Stomach (tissue), 8 donors: ENCODE measurements at regions not wholly inside any gene's neighbourhood (a gene's known extent, or its start where the extent isn't known, plus 50 kb on each side); places are given as distances from the start of the nearest gene placed in this dataset.

Experiments
- DNase-seq, 2 donors: peaks; one replicate each; pipeline versions ENCODE4 v3.0.0 to v3.0.0-alpha.2; 2013 to 2019
- H3K27ac ChIP-seq, 5 donors: fragments of 200-600 bp in 4 of 5; sonication (generic) in 4 of 5; one replicate each; pipeline ENCODE4 v1.5.1; 2013 to 2019; ENCODE audit warnings: mild to moderate bottlenecking in 1 of 5, moderate library complexity in 1 of 5
- H3K27me3 ChIP-seq, 3 donors: fragments of 200-600 bp; sonication (generic); one replicate each; pipeline ENCODE4 v1.5.1; 2017 to 2019; ENCODE audit warnings: mixed run types in 1 of 3
- H3K36me3 ChIP-seq, 4 donors: fragments of 200-600 bp; sonication (generic); 1 replicate in 3 of 4; 2 replicates in 1 of 4; pipeline ENCODE4 v1.5.1; 2016 to 2019
- H3K4me1 ChIP-seq, 4 donors: fragments of 200-600 bp; sonication (generic); one replicate each; pipeline ENCODE4 v1.5.1; 2016 to 2019
- H3K4me3 ChIP-seq, 4 donors: fragments of 200-600 bp; sonication (generic) in 3 of 4; one replicate each; pipeline ENCODE4 v1.5.1; 2016 to 2019; ENCODE audit warnings: mild to moderate bottlenecking in 1 of 4
- H3K9me3 ChIP-seq, 4 donors: fragments of 200-600 bp; sonication (generic); one replicate each; pipeline ENCODE4 v1.5.1; 2016 to 2019
- EP300 ChIP-seq: sonication (generic); formaldehyde crosslinking; IDR thresholded peaks from one replicate; pipeline ENCODE4 v1.6.1; 2017; ENCODE audit warnings: antibody characterized with exemption
- POLR2A ChIP-seq, 4 donors: fragments of 450-650 bp; IDR thresholded peaks; one replicate each; pipeline ENCODE4 v1.6.1; 2016; ENCODE audit warnings: antibody characterized with exemption in 4 of 4, control low read depth in 2 of 4, mild to moderate bottlenecking in 1 of 4, moderate library complexity in 1 of 4
- POLR2AphosphoS5 ChIP-seq, 3 donors: sonication (generic); formaldehyde crosslinking; IDR thresholded peaks; one replicate each; pipeline ENCODE4 v1.6.1; 2016; ENCODE audit warnings: antibody characterized with exemption in 3 of 3
- WGBS, 5 donors: extraction: QIAGEN DNeasy Blood & Tissue Kit in 3 of 5; methylation state at CpG; one replicate each; pipeline versions ENCODE4 v1.1.5 to v1.1.7; 2013 to 2018; 5-methylcytosine and 5-hydroxymethylcytosine counted together
- intact Hi-C: fragments of 100-400 bp; cut with DNase I; formaldehyde crosslinking; loops from one replicate; pipeline ENCODE4 v1.15.1; 2023; ENCODE audit warnings: low total_unique reads
- TF ChIP-seq, protein P1 (sequence below), 7 experiments: fragments of 450-650 bp in 4 of 7; fragments of 200-600 bp in 3 of 7; sonication (generic) in 3 of 7; IDR thresholded peaks; one replicate each; pipeline ENCODE4 v1.5.1; 2016 to 2019; ENCODE audit warnings: antibody characterized with exemption in 7 of 7, control low read depth in 2 of 7, mild to moderate bottlenecking in 1 of 7
- donor health status: healthy with polysubstance abuse.
- donor health status: Bipolar disorder and iron deficiency.
- donor health status: healthy.

DNA sequence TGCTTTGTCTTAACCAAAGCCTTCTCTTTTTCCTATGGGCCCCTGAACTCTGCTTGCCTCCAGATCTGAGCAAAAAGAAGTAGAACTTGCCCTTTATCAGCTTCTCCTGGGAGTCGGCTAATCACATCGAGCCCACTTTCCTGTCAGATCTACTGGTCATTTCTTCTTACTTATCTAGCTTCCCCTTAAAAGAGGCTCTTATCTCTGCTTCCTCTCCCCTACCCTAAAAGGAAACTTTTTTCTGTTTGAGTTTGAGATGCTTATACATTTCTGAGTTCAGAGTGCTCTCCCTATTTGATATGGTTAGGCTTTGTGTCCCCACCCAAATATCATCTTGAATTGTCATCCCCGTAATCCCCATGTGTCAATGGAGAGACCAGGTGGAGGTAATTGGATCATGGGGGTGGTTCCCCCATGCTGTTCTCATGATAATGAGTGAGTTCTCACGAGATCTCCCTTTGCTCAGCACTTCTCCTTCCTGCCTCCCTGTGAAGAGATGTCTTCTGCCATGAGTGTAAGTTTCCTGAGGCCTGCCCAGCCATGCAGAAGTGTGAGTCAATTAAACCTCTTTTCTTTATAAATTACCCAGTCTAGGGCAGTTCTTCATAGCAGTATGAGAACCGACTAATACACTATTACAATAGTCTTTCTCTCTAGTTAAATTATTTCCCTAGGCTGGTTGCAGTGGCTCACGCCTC lies 114.7 kb upstream of the AMN1 start:
- no peak overlapping the region for H3K27ac ChIP-seq
- intact Hi-C loops, result no loop called here
- no peaks in the 10 kb centered on the region for H3K36me3 ChIP-seq
- H3K9me3 ChIP-seq, result peaks cover 4 to 13% (median 11%) of the 10 kb centered on the region in 4 donors
- H3K4me3 ChIP-seq, result no peak overlapping the region
- TF ChIP-seq POLR2A (IDR thresholded peaks at IDR 0.05) (no peak), POLR2AphosphoS5 (IDR thresholded peaks at IDR 0.05) (no peak), EP300 (no peak)
- TF ChIP-seq, protein P1, sequence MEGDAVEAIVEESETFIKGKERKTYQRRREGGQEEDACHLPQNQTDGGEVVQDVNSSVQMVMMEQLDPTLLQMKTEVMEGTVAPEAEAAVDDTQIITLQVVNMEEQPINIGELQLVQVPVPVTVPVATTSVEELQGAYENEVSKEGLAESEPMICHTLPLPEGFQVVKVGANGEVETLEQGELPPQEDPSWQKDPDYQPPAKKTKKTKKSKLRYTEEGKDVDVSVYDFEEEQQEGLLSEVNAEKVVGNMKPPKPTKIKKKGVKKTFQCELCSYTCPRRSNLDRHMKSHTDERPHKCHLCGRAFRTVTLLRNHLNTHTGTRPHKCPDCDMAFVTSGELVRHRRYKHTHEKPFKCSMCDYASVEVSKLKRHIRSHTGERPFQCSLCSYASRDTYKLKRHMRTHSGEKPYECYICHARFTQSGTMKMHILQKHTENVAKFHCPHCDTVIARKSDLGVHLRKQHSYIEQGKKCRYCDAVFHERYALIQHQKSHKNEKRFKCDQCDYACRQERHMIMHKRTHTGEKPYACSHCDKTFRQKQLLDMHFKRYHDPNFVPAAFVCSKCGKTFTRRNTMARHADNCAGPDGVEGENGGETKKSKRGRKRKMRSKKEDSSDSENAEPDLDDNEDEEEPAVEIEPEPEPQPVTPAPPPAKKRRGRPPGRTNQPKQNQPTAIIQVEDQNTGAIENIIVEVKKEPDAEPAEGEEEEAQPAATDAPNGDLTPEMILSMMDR (IDR thresholded peaks at IDR 0.05), result no peak
- DNase-seq, result no peak
- no peaks in the 10 kb centered on the region for H3K27me3 ChIP-seq
- 64 to 72% (median 67%) methylated on average over 6 of the region's 6 CpGs for WGBS, 5 donors
- no peaks in the 10 kb centered on the region for H3K4me1 ChIP-seq

DNA sequence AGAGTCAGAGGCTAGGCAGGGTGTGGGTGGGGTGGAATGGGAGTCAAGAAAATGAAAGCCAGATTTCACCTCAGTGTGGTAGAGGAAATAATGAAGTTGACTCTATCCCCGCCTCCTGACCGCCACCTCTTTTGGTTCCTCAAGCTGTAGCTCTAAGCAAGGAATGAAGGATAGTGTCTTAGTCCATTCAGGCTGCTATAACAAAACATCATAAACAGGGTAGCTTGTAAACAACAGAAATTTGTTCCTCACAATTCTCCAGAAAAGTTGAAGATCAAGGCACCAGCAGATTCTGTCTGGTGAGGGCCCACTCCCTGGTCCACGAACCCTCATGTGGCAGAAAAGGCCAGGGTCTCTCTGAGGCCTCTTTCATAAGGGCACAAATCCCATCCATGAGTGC lies 109.1 kb upstream of the AMN1 start:
- no peak overlapping the region for H3K4me3 ChIP-seq
- 86 to 97% (median 93%) methylated on average over 3 of the region's 3 CpGs for WGBS, 5 donors
- H3K27me3 ChIP-seq, result no peaks in the 10 kb centered on the region
- no peaks in the 10 kb centered on the region for H3K4me1 ChIP-seq
- intact Hi-C loops, result no loop called here
- peaks cover 0 to 8% (median 3%) of the 10 kb centered on the region in 4 donors for H3K9me3 ChIP-seq
- TF ChIP-seq POLR2A (IDR thresholded peaks at IDR 0.05) (no peak), EP300 (no peak), POLR2AphosphoS5 (IDR thresholded peaks at IDR 0.05) (no peak)
- TF ChIP-seq, protein P1 (IDR thresholded peaks at IDR 0.05), result no peak
- no peak for DNase-seq
- H3K36me3 ChIP-seq, result no peaks in the 10 kb centered on the region
- H3K27ac ChIP-seq, result no peak overlapping the region

DNA sequence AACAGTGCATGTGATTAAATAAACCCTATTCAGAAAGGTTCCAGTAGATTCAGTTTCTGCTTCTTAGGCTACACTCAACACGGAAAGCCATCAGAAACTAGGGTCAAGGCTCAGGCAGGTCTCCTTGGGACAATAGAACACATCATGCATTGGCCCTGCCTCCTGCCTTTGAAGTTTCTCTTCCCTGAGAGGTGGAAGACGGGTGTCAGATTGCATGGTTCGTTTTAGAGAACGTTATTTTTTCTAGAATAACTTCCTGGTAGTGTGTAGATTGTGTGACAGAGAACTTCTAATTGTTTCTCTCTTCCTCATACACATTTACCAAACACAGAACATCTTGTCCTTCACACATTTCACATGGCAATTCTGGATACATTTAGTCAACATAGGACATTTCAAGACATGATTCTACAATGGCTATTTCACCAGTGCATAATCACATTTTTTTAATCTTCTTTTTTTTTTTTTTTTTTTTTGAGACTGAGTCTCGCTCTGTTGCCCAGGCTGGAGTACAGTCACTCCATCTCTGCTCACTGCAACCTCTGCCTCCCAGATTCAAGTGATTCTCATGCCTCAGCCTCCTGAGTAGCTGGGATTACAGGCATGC lies 106.6 kb upstream of the AMN1 start:
- 40 to 61% (median 50%) methylated on average over 5 of the region's 5 CpGs for WGBS, 5 donors
- H3K27ac ChIP-seq, result peak overlapping the region in 2 of 5 donors; percentile 7 to 21
- H3K4me1 ChIP-seq, result no peaks in the 10 kb centered on the region
- intact Hi-C loops, result no loop called here
- TF ChIP-seq, protein P1 (IDR thresholded peaks at IDR 0.05), result no peak
- no peak for TF ChIP-seq EP300
- TF ChIP-seq POLR2AphosphoS5 (IDR thresholded peaks at IDR 0.05), result no peak
- no peak for TF ChIP-seq POLR2A (IDR thresholded peaks at IDR 0.05)
- H3K9me3 ChIP-seq, result peaks cover 0 to 18% (median 11%) of the 10 kb centered on the region in 4 donors
- DNase-seq, result no peak
- no peaks in the 10 kb centered on the region for H3K36me3 ChIP-seq
- no peak overlapping the region for H3K4me3 ChIP-seq
- H3K27me3 ChIP-seq, result no peaks in the 10 kb centered on the region

DNA sequence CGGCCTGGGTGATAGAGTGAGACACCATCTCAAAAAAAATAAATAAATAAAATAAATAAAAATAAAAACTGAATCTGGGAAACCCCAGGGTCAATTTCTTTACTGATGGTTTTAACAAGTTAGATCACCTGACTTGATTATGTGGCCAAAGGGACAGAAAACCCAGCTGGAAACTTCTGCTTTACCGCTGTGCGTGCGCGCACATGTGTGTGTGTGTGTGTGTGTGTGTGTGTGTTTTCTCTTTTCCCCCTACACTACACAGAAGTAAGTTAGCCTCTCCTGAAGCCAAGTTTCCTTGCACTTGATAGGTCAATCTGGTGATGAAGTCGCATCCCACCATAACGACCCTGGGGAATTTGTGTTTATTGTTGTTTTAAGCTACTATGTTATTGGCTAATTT lies 105.3 kb upstream of the AMN1 start:
- Histone ChIP-seq H3K4me1 (no peaks in the 10 kb centered on the region), H3K27ac (peak overlapping the region in 1 of 5 donors; percentile 57), H3K27me3 (no peaks in the 10 kb centered on the region), H3K4me3 (no peak overlapping the region), H3K36me3 (no peaks in the 10 kb centered on the region), H3K9me3 (peaks cover 0 to 18% (median 11%) of the 10 kb centered on the region in 4 donors)
- TF ChIP-seq POLR2AphosphoS5 (IDR thresholded peaks at IDR 0.05) (no peak), POLR2A (IDR thresholded peaks at IDR 0.05) (no peak), EP300 (no peak)
- TF ChIP-seq, protein P1 (IDR thresholded peaks at IDR 0.05), result no peak
- intact Hi-C loops, result no loop called here
- no peak for DNase-seq
- WGBS, 5 donors, result 86 to 96% (median 92%) methylated on average over 7 of the region's 7 CpGs
